HG02571 (cell line): ENCODE measurements at regions not wholly inside any gene's neighbourhood (a gene's known extent, or its start where the extent isn't known, plus 50 kb on each side); places are given as distances from the start of the nearest gene placed in this dataset.

Experiments
- ATAC-seq: cut with Tn5 transposase; IDR thresholded peaks from one replicate; pipeline ENCODE4 v1.9.1; 2021; ENCODE audit warnings: mild to moderate bottlenecking, moderate library complexity; ENCODE audit not compliant: unreplicated experiment

- ATAC-seq, result no peak
These were observed 75.3 kb upstream of the RIPOR2 start for GRCh38 chr6:25010902-25011625.

DNA sequence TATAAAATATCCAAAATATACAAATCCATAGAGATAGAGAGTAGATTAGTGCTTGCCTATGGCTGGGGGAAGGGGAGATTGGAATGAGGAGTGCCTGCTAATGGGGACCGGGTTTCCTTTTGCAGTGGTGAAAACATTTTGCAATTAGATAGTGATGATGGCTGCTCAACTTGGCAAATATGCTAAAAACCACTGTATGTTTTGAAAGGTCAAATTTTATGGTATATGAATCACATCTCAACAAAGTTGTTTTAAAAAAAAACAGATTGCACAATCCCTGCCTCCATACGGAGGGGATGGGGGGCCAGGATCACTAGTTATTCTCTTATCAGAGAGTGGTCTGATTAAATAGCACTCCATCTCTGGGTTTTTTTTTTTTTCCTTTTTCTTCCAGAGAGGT is 76.9 kb upstream of the RIPOR2 start:
- no peak for ATAC-seq

DNA sequence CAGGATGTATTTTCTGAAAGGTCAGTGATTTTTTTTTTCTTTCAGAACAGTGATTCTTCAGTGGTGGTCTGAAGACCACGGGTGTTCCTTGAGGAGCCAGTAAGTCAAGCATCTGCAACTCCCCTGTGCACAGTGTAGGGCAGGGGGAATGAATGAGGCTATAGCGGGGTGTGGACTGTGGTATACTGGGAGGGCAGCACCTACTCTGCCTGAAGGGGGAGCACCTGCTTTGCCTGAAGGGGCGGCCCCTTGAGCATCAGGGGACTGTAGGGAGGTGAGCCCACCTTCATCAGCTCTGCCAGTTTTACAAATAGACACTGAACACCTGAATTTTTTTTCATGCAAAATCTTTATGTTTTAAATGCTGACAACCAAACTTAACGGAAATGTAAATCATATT is 77.5 kb upstream of the RIPOR2 start:
- no peak for ATAC-seq

GRCh38 chr6:25014369-25014768 is 78.6 kb upstream of the RIPOR2 start:
- ATAC-seq, result no peak

DNA sequence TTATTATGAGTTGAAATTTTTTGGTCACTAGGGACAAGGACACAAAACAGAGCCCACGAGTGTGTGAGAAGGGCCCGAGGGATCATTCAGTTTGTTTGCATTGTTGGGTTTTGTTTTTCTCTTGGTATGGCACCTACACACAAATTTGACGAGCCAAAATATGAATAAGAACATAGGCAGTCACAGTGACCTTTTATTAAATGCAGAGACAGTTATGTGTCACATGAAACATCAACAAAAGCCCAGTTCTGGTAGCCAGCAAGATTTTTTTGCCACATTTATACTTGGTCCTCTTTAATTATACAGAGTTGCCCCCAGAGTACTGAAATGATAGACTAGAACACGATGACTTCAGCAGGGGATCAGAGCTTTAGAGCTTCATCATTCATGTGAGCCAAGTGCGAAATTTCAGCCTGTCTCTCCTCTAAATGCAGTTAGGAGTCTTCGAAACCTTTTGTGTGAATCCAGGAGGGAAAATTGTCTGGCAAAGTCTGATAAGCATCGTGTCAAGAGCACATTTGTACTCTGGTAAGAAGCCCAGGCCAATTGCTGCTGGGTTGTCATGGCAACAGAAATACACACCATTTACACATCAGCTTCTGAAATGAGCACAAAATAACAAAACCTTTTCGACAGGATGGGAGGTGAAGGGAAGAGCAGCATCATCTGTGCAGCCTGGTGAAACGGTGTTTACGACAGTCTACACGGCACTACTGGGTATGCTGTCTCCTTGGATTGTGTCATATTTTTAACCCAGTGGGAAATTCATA is 79.2 kb upstream of the RIPOR2 start:
- ATAC-seq, result no peak

DNA sequence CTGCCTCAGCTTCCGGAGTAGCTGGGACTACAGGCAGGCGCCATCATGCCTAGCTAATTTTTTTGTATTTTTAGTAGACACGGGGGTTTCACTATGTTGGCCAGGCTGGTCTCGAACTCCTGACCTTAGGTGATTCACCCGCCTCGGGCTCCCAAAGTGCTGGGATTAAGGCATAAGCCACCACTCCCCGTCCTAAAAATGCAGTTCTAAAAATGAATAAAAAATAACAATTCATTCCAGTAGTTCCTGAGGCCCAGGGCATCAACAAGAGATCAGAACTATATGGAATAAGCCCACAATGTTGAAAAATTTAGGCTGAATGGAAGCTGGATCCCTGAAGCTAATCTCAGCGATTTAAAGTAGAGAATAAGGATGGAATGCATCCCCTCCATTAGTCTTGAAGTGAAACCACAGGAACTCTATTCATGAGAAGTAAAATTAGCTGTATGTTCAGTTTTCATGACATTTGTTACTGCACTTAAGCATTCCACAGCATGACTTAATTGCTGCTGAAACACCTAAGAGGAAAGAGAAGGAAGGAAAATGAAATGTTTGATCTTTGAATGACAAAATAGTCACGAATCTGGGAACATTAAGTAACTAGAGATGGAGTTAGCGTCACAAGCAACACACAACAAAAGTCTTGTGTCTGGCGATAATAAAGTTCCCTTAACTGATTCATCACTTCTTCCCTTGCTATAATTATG is 80.4 kb upstream of the RIPOR2 start:
- no peak for ATAC-seq

DNA sequence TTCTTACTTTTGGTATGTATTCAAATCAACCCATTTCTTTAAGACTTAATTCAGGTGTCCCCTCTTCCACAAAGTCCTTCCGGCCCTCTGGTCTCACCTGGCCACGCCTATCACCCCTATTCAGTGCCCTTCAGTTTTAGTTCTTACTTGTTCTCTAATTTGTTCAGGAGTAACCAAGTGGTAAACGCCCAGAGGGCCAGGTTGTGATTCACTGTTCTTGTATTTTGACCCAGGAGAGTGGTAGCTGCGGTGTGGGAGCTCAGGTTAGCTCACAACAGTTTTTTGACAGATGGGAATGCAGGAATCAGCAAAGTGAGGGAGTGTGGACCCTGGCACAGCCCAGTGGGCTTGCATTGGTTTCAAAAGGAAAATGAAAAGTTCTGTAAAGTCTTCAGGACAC is 81.7 kb upstream of the RIPOR2 start:
- ATAC-seq, result no peak

DNA sequence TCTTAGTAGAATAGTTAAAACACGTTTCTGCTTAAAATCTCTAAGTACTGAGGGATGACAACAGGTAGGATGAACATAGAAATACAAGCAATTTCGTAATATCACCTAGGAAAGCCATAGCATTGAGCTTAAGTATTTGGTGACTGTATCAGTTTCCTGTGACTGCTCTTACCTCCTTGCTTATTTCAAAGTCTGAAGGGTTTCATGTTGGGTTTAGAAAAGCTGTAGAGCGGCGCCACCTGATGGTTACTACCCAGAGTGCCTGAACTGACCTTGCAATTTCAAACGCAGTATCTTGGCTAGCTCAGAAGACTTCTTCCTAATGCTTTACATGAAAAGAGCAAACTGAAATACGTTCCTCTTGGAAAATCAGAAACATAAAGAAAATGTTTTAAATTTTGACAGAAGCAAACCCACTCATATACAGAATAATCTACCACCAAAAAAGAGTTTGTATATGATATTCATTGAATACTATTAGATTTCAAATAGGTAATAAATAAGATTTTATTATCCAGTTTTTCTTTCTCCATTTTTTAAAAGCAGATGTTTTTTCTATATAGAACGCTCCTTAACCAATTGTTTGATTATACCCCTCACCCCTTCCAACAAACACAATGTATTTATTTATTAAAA is 82.3 kb upstream of the RIPOR2 start:
- ATAC-seq, result no peak

GRCh38 chr6:25018568-25018954 is 82.8 kb upstream of the RIPOR2 start:
- no peak for ATAC-seq

- ATAC-seq, result no peak
These were observed 86.4 kb upstream of the RIPOR2 start for GRCh38 chr6:25022140-25022553.

DNA sequence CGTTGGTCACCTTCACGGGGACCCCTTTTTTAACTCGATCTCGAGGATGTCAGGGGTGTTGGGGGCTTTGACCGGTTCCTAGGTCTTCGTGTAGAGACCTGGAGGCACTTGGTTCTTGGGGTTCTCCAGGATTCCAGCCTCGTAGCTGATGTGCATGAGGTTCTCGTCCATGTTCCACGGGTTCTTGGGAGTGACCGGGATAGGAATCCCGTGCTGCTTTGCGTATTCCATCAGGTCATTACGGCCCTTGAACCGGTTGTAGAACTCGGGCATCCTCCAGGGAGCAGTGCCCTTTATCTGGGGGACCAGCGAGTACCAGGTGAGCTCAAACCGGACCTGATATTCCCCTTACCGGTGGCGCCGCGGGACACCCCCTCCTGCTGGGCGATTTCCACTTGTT is 88.0 kb upstream of the RIPOR2 start:
- ATAC-seq, result no peak

- ATAC-seq, result no peak
These were observed 89.1 kb upstream of the RIPOR2 start for GRCh38 chr6:25024821-25025220.

GRCh38 chr6:25025248-25025918 is 89.6 kb upstream of the RIPOR2 start:
- ATAC-seq, result no peak

DNA sequence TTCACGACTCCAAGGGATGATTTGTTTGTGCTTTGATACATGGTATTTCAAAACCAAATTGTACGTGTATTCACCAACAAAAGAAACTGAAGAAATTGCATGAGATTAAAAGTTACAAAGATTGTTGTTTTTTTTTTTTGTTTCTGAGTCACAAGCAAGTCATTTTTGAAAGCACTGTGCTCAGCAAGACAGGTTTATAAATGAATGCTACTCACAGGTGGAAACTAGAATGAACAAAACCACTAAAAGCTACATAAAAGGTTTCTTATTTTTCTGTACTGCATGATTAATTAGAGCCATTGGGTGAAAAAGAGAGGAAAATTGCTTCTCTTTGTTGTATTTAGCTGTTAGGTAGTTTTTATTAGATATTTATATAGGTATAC is 90.2 kb upstream of the RIPOR2 start:
- no peak for ATAC-seq

DNA sequence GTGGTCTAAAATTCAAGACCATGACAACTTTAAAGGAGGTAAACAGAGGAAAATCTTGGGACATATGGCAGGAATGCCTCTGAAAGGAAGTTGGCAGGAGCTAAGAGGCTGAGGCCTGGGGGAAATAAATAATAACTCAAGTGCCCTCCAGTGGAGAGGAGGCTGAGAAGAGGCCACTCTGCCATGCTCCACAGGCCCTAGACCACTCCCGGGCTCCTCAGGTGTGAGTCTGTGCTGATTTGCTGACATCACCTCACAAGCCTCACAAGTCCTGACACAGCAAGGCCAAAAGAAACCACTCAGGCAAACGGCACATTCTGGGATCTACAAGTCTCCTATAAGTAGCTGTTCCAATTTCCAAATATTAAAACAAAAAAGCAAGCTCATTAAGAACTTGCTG is 91.0 kb upstream of the RIPOR2 start:
- ATAC-seq, result no peak

DNA sequence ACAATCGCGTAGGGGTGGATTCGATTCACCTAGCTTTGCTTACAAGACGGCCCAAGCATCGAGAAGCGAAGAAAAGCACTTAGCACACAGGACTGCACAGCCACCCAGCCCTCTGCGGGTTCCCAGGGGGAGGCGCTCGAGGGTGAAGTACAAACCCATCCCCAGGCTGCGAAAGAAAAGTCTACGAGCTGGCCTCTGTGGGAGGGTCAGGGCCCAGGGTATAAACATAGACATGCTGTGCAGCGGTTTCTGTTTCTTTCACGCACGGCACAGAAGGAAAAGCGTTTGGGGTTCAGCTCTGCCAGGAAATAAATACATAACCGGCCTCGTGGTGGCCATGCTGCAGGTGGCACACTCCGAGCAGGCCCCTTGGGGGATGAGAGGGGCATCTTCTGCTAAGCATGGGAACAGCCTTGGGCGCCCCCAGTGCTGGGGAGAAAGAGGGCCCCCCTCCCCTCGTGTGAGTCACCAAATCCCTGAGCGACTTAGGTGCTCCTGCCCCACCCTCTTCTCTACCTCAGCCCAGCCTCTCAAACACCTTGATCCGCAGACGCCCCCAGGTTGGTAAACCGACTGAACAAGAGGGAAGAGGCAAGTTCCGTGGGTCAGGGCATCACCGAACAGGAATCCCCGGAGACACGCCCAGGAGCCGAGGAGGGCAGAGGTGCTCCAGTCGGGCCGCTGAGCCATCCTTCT is 91.6 kb upstream of the RIPOR2 start:
- ATAC-seq, result peak; percentile 87

DNA sequence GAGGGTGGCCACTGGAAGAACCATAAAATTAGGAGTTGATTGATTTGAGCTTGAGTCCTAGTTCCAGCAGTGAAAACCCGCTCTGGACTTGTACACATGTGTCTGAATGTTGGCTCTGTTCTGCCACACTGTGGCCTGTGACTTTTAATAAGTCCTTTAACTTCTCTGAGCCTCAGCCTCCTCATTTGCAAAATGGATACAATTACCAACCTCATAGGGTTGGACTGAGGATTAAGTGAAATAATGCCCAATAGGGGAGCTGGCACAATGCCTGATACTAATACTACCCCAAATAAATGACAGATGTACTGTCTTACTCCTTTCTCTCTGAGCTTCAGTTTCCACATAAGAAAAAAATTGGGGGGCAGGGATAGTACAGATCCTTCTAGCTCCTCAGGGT is 92.6 kb upstream of the RIPOR2 start:
- no peak for ATAC-seq

DNA sequence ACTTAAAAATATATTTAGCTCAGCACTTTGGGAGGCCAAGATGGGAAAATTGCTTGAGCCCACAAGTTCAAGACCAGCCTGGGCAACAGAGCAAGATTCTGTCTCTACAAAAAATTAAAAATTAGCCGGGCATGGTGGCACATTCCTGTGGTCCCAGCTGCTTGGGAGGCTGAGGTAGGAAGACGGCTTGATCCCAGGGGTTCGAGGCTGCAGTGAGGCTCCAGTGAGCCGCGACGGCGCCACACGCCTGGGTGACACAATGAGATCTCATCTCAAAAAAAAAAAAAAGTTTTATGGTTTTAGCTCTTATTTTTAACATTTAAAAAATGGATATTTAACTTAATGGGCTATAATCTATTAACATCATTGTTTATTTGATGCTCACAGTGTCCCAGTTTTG is 97.2 kb upstream of the RIPOR2 start:
- ATAC-seq, result no peak

DNA sequence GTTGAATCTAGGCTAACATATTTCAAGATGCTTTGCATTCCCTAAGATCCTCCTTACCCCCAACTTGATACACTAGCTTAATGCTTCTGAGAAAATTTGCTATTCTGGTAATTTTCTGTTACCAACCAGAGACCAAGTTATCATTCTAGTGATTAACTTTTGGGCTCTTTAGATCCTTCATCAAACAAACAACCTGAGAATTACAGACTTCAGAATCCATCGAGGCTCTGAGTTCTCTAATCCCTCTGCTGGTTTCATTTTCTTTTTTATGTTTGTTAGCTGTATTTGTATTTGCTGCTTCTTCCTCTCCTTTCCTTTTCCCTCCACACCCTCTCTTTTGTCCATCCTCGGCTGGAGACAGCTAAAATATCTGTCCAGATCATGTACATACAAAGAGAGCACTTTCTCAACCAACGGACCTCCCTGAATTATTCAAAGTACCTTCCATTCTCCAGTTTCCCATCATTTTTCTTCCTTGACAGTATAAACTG is 98.7 kb upstream of the RIPOR2 start:
- ATAC-seq, result no peak

- ATAC-seq, result no peak
These were observed 99.4 kb upstream of the RIPOR2 start for GRCh38 chr6:25035174-25035511.
